ENCODE measurements at regions not wholly inside any gene's neighbourhood (a gene's known extent, or its start where the extent isn't known, plus 50 kb on each side); places are given as distances from the start of the nearest gene placed in this dataset.

- TF ChIP-seq STAT6 (CRISPR knock-in tag; conservative IDR thresholded peaks at IDR 0.05; ENCODE audit: low read depth) (no peak), NFE2L1 (CRISPR knock-in tag; IDR thresholded peaks at IDR 0.05) (no peak), MXD4 (CRISPR knock-in tag; IDR thresholded peaks at IDR 0.05; ENCODE audit: borderline replicate concordance) (no peak), ZNF416 (CRISPR knock-in tag; IDR thresholded peaks at IDR 0.05) (no peak), JUN (CRISPR knock-in tag; IDR thresholded peaks at IDR 0.05) (no peak)
These were observed 70.7 kb upstream of the FRMD4B start (continued) for GRCh38 chr3:69456631-69457030.

GRCh38 chr3:69454204-69454787 is 68.4 kb upstream of the FRMD4B start:
- ChIA-PET CTCF (no interaction called here), POLR2A (no interaction called here)
- no peak overlapping the region for H3K27ac Mint-ChIP-seq
- TF ChIP-seq FOXP4 (CRISPR knock-in tag; IDR thresholded peaks at IDR 0.05) = no peak
- H3K27me3 Mint-ChIP-seq (ENCODE audit: low read depth) = no peaks in the 10 kb centered on the region
- peaks cover 7% of the 10 kb centered on the region for H3K9me3 Mint-ChIP-seq
- no peak overlapping the region for H3K4me3 Mint-ChIP-seq
- 0 out of 2 replicates have a peak, but pooled peaks cover 3% of the 10 kb centered on the region for H3K4me1 Mint-ChIP-seq
- H3K36me3 Mint-ChIP-seq = no peaks in the 10 kb centered on the region; the same call in 1 of the 2 replicates
- no peak for DNase-seq (ENCODE audit: low spot score)
- ATAC-seq = no peak

GRCh38 chr3:69452295-69452694 is 66.4 kb upstream of the FRMD4B start:
- TF ChIP-seq TEAD1 (CRISPR knock-in tag; IDR thresholded peaks at IDR 0.05) = no peak
- no peak for TF ChIP-seq KAT7 (CRISPR knock-in tag; IDR thresholded peaks at IDR 0.05; ENCODE audit: borderline replicate concordance)
- TF ChIP-seq ZBTB43 (CRISPR knock-in tag; IDR thresholded peaks at IDR 0.05) = no peak
- TF ChIP-seq ZMAT4 (CRISPR knock-in tag; IDR thresholded peaks at IDR 0.05) = no peak
- no peak for TF ChIP-seq ZNF423 (CRISPR knock-in tag; IDR thresholded peaks at IDR 0.05)
- TF ChIP-seq ZNF281 (CRISPR knock-in tag; IDR thresholded peaks at IDR 0.05) = no peak
- no peak for TF ChIP-seq ZNF532 (CRISPR knock-in tag; IDR thresholded peaks at IDR 0.05; ENCODE audit: borderline replicate concordance)
- no peaks in the 10 kb centered on the region for H3K27me3 Mint-ChIP-seq (ENCODE audit: low read depth)
- no peaks in the 10 kb centered on the region; the same call in 1 of the 2 replicates for H3K36me3 Mint-ChIP-seq
- H3K9me3 Mint-ChIP-seq = peaks cover 7% of the 10 kb centered on the region
- H3K4me1 Mint-ChIP-seq = no peaks in the 10 kb centered on the region
- ATAC-seq (no peak), DNase-seq (ENCODE audit: low spot score) (no peak)
- POLR2A ChIA-PET = no interaction called here
- H3K4me3 Mint-ChIP-seq = no peak overlapping the region
- CTCF ChIA-PET = interaction anchor here (1.4 to 1.5 kb wide), 3 partner anchors 13 to 219 kb away, joined by 5 to 6 read pairs (median 5); no protein-coding TSS in a partner anchor
- no peak overlapping the region for H3K27ac Mint-ChIP-seq

Data from WTC11 (cell line).